ENCODE measurements at regions not wholly inside any gene's neighbourhood (a gene's known extent, or its start where the extent isn't known, plus 50 kb on each side); places are given as distances from the start of the nearest gene placed in this dataset.

- no peak for DNase-seq
Observed at GRCh38 chr1:177632923-177633615, 336.8 kb downstream of the SEC16B start.

- no peak for DNase-seq
Observed at GRCh38 chr1:177631770-177632169, 338.1 kb downstream of the SEC16B start.

- DNase-seq, result no peak
Observed at GRCh38 chr1:177629526-177629925, 340.3 kb downstream of the SEC16B start.

GRCh38 chr1:177627148-177627910, 342.5 kb downstream of the SEC16B start:
- DNase-seq, result no peak

- DNase-seq, result no peak
Observed at GRCh38 chr1:177620636-177621190, 349.1 kb downstream of the SEC16B start.

- no peak for DNase-seq
Observed at GRCh38 chr1:177615251-177615650, 354.6 kb downstream of the SEC16B start.

GRCh38 chr1:177611402-177611801, 358.5 kb downstream of the SEC16B start:
- no peak for DNase-seq

GRCh38 chr1:177609953-177610352, 359.9 kb downstream of the SEC16B start:
- DNase-seq, result no peak

GRCh38 chr1:177600936-177601335, 368.9 kb downstream of the SEC16B start:
- no peak for DNase-seq

- DNase-seq, result no peak
Observed at GRCh38 chr1:177600321-177600720, 369.5 kb downstream of the SEC16B start.

- no peak for DNase-seq
Observed at GRCh38 chr1:177597393-177597792, 372.5 kb downstream of the SEC16B start.

GRCh38 chr1:177596485-177596884, 373.4 kb downstream of the SEC16B start:
- DNase-seq, result no peak

- no peak for DNase-seq
Observed at GRCh38 chr1:177593105-177593504, 376.8 kb downstream of the SEC16B start.

GRCh38 chr1:177592624-177593023, 377.2 kb downstream of the SEC16B start:
- DNase-seq, result no peak

GRCh38 chr1:177591155-177591554, 378.7 kb downstream of the SEC16B start:
- DNase-seq, result no peak

- no peak for DNase-seq
Observed at GRCh38 chr1:177589166-177589565, 380.7 kb downstream of the SEC16B start.

GRCh38 chr1:177586429-177586828, 383.4 kb downstream of the SEC16B start:
- DNase-seq, result no peak

GRCh38 chr1:177585302-177586220, 384.3 kb downstream of the SEC16B start:
- DNase-seq, result no peak

GRCh38 chr1:177573901-177574300, 396.0 kb downstream of the SEC16B start:
- no peak for DNase-seq

GRCh38 chr1:177571485-177572076, 398.3 kb downstream of the SEC16B start:
- DNase-seq, result no peak

- DNase-seq, result no peak
Observed at GRCh38 chr1:177571076-177571475, 398.8 kb downstream of the SEC16B start.

GRCh38 chr1:177569476-177569875, 398.7 kb downstream of the BRINP2 start:
- no peak for DNase-seq

GRCh38 chr1:177568622-177569021, 397.9 kb downstream of the BRINP2 start:
- DNase-seq, result no peak
